Left lung (tissue), 4 donors: ENCODE measurements at regions not wholly inside any gene's neighbourhood (a gene's known extent, or its start where the extent isn't known, plus 50 kb on each side); places are given as distances from the start of the nearest gene placed in this dataset.
"Not testable (repeated sequence)": the region's sequence is repeated elsewhere in the genome, so short reads cannot be mapped to it uniquely, and the experiment has no call there.

Source experiments
- ATAC-seq: fragments of 200-7000 bp; cut with Tn5 transposase; one replicate; pipeline ENCODE4 v1.9.1; 2020; ENCODE audit warnings: moderate library complexity
- DNase-seq, 4 donors: peaks; one replicate each; pipeline ENCODE4 v3.0.0-alpha.2; 2013 to 2020
- H3K27ac ChIP-seq, 2 donors: fragments of 200-600 bp; sonication (generic) in 1 of 2; one replicate each; pipeline versions ENCODE4 v1.5.0 to v1.8.0; 2020 to 2021
- H3K27me3 ChIP-seq, 2 donors: fragments of 200-600 bp; sonication (generic) in 1 of 2; one replicate each; pipeline versions ENCODE4 v1.5.0 to v1.8.0; 2020 to 2021
- H3K36me3 ChIP-seq, 2 donors: fragments of 200-600 bp; sonication (generic) in 1 of 2; one replicate each; pipeline versions ENCODE4 v1.5.0 to v1.8.0; 2020 to 2021
- H3K4me1 ChIP-seq, 2 donors: fragments of 200-600 bp; one replicate each; pipeline ENCODE4 v1.8.0; 2021
- H3K4me3 ChIP-seq, 2 donors: fragments of 200-600 bp; sonication (generic) in 1 of 2; one replicate each; pipeline versions ENCODE4 v1.5.0 to v1.8.0; 2020 to 2021; ENCODE audit warnings: mild to moderate bottlenecking in 1 of 2
- H3K9me3 ChIP-seq, 2 donors: fragments of 200-600 bp; sonication (generic) in 1 of 2; one replicate each; pipeline versions ENCODE4 v1.5.0 to v1.8.0; 2020 to 2021
- CTCF ChIP-seq, 2 donors: fragments of 200-600 bp; sonication (generic) in 1 of 2; IDR thresholded peaks; one replicate each; pipeline versions ENCODE4 v1.5.0 to v1.8.0; 2021; ENCODE audit warnings: antibody characterized with exemption in 2 of 2
- intact Hi-C, 2 donors: fragments of 100-400 bp; cut with DNase I; formaldehyde crosslinking; loops; one replicate each; pipeline versions ENCODE4 v1.11.2 to v1.14.2; 2022
- donor health status: DM: no; HTN: yes; CAD: no.
- donor health status: DM: no; HTN: no; CAD: no.

GRCh38 chr4:155445306-155445705 lies 68.5 kb upstream of the MAP9 start:
- ATAC-seq: no peak
- no peaks in the 10 kb centered on the region for H3K4me1 ChIP-seq
- no peak for TF ChIP-seq CTCF (IDR thresholded peaks at IDR 0.05)
- H3K36me3 ChIP-seq: no peaks in the 10 kb centered on the region
- no peak overlapping the region for H3K27ac ChIP-seq
- no peaks in the 10 kb centered on the region for H3K9me3 ChIP-seq
- no peaks in the 10 kb centered on the region for H3K27me3 ChIP-seq
- intact Hi-C loops: loop anchor here in 1 of 2 donors (10.0 kb wide), 1 partner anchor 349 kb away; no protein-coding TSS in a partner anchor
- DNase-seq: no peak
- H3K4me3 ChIP-seq: no peak overlapping the region

GRCh38 chr4:155444721-155445120 lies 68.0 kb upstream of the MAP9 start:
- Histone ChIP-seq H3K27ac (no peak overlapping the region), H3K9me3 (no peaks in the 10 kb centered on the region), H3K27me3 (no peaks in the 10 kb centered on the region), H3K4me3 (no peak overlapping the region), H3K4me1 (no peaks in the 10 kb centered on the region), H3K36me3 (no peaks in the 10 kb centered on the region)
- TF ChIP-seq CTCF (IDR thresholded peaks at IDR 0.05): no peak
- intact Hi-C loops: loop anchor here in 1 of 2 donors (10.0 kb wide), 1 partner anchor 350 kb away; no protein-coding TSS in a partner anchor
- no peak for ATAC-seq
- no peak for DNase-seq

GRCh38 chr4:155442267-155443105 lies 65.7 kb upstream of the MAP9 start:
- DNase-seq (peak; percentile 76 to 88 (median 82)), ATAC-seq (peak; percentile 99)
- Histone ChIP-seq H3K4me1 (no peaks in the 10 kb centered on the region), H3K9me3 (no peaks in the 10 kb centered on the region), H3K36me3 (no peaks in the 10 kb centered on the region), H3K27ac (no peak overlapping the region), H3K4me3 (no peak overlapping the region), H3K27me3 (no peaks in the 10 kb centered on the region)
- TF ChIP-seq CTCF (IDR thresholded peaks at IDR 0.05): peak; percentile 85 to 88
- intact Hi-C loops: loop anchor here in 1 of 2 donors (10.0 kb wide), 1 partner anchor 352 kb away; no protein-coding TSS in a partner anchor

- no peak for ATAC-seq
- H3K27ac ChIP-seq: no peak overlapping the region
- intact Hi-C loops: loop anchor here in 1 of 2 donors (10.0 kb wide), 1 partner anchor 353 kb away; no protein-coding TSS in a partner anchor
These were observed 64.7 kb upstream of the MAP9 start for GRCh38 chr4:155441475-155441874.

GRCh38 chr4:155439760-155440159 lies 63.0 kb upstream of the MAP9 start:
- not testable (repeated sequence) for DNase-seq, H3K36me3 ChIP-seq, H3K27ac ChIP-seq, H3K4me3 ChIP-seq, H3K4me1 ChIP-seq, ATAC-seq, H3K9me3 ChIP-seq, H3K27me3 ChIP-seq
- intact Hi-C loops: loop anchor here in 1 of 2 donors (10.0 kb wide), 1 partner anchor 355 kb away; no protein-coding TSS in a partner anchor

More at GRCh38 chr4:155441475-155441874, 64.7 kb upstream of the MAP9 start:
- H3K9me3 ChIP-seq: no peaks in the 10 kb centered on the region
- H3K27me3 ChIP-seq: no peaks in the 10 kb centered on the region
- no peak for TF ChIP-seq CTCF (IDR thresholded peaks at IDR 0.05)
- H3K4me3 ChIP-seq: no peak overlapping the region
- no peaks in the 10 kb centered on the region for H3K36me3 ChIP-seq
- no peak for DNase-seq
- no peaks in the 10 kb centered on the region for H3K4me1 ChIP-seq
